GM18519 (cell line): ENCODE measurements at regions not wholly inside any gene's neighbourhood (a gene's known extent, or its start where the extent isn't known, plus 50 kb on each side); places are given as distances from the start of the nearest gene placed in this dataset.
A peak's percentile ranks its signal among the peaks of the same experiment; 100 is the strongest.

Source experiments
- ATAC-seq: cut with Tn5 transposase; IDR thresholded peaks from one replicate; pipeline ENCODE4 v1.9.1; 2021; ENCODE audit warnings: mild to moderate bottlenecking, moderate library complexity; ENCODE audit not compliant: unreplicated experiment, low FRiP score

- no peak for ATAC-seq
These were observed 51.9 kb upstream of the DBX2 start for GRCh38 chr12:45102818-45103217.

GRCh38 chr12:45105996-45106395, 55.1 kb upstream of the DBX2 start:
- no peak for ATAC-seq

- ATAC-seq: no peak
These were observed 61.4 kb upstream of the DBX2 start for GRCh38 chr12:45112306-45112705.

- ATAC-seq: peak; percentile 49
These were observed 70.3 kb upstream of the DBX2 start for GRCh38 chr12:45121224-45121623.

GRCh38 chr12:45122768-45123380, 72.0 kb upstream of the DBX2 start:
- ATAC-seq: no peak

- no peak for ATAC-seq
These were observed 73.7 kb upstream of the DBX2 start for GRCh38 chr12:45124485-45125155.

GRCh38 chr12:45125997-45126396, 75.1 kb upstream of the DBX2 start:
- no peak for ATAC-seq

GRCh38 chr12:45128637-45129036, 77.7 kb upstream of the DBX2 start:
- no peak for ATAC-seq

- ATAC-seq: peak; percentile 93
These were observed 80.0 kb upstream of the DBX2 start for GRCh38 chr12:45130881-45131281.

GRCh38 chr12:45131506-45131905, 80.6 kb upstream of the DBX2 start:
- no peak for ATAC-seq

- ATAC-seq: no peak
These were observed 77.3 kb upstream of the ANO6 start for GRCh38 chr12:45138609-45139008.

- ATAC-seq: no peak
These were observed 67.9 kb upstream of the ANO6 start for GRCh38 chr12:45148006-45148405.

GRCh38 chr12:45148619-45149018, 67.3 kb upstream of the ANO6 start:
- no peak for ATAC-seq

GRCh38 chr12:45165284-45165683, 50.6 kb upstream of the ANO6 start:
- no peak for ATAC-seq

- no peak for ATAC-seq
These were observed 49.8 kb upstream of the ANO6 start for GRCh38 chr12:45166056-45166455.
